Occipital lobe (tissue), 1 donor: ENCODE measurements at regions not wholly inside any gene's neighbourhood (a gene's known extent, or its start where the extent isn't known, plus 50 kb on each side); places are given as distances from the start of the nearest gene placed in this dataset.

Experiments used
- DNase-seq: peaks from one replicate; lab custom pipeline; 2025; lab: John Stamatoyannopoulos, UW

DNA sequence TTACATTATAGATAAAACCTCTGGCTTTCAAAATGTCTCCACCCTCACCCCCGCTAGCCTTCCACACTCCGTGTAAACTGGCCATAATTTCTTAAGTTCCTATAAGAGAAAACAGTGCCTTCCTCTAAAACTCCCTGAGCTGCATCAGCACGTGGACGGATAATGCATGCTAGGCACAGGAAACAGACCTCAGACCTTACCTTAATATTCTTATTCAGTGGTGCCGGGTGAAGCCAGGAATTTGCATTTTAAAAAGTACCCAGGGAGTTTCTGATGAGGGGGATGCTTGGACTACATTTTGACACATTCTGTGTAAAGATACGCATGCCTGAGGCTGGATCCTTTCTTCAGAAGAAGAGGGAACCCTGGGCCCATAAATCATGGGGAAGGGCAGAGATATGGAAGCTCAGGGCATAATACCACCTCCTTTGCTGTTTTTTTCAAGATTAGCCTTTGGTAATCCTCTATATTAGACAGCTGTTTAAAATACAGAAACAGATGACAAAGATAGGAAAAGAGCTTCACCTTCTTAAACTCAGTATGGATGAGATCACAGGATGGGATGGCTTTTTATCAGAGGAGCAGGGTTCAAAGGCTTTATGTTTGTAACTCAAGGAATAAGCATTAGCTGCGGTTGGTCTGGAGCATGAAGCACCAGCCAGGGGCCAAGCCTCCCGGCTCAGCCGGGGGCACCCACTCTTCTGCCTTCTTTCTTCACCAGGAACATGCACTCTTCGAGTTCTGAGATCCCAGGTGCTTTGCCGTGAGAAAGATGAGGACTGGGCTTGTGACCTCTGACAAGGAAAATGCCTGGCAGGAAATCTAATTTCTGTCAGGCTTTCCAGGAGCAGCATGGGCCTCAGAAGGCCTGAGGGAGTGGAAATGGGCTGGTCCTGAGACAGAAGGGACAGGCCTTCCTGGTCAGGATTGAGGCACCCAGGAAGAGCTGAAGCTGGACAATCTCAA lies 218.1 kb upstream of the SOX4 start:
- DNase-seq, result no peak

- no peak for DNase-seq
Measured at GRCh38 chr6:21377356-21377755, 216.2 kb upstream of the SOX4 start.

DNA sequence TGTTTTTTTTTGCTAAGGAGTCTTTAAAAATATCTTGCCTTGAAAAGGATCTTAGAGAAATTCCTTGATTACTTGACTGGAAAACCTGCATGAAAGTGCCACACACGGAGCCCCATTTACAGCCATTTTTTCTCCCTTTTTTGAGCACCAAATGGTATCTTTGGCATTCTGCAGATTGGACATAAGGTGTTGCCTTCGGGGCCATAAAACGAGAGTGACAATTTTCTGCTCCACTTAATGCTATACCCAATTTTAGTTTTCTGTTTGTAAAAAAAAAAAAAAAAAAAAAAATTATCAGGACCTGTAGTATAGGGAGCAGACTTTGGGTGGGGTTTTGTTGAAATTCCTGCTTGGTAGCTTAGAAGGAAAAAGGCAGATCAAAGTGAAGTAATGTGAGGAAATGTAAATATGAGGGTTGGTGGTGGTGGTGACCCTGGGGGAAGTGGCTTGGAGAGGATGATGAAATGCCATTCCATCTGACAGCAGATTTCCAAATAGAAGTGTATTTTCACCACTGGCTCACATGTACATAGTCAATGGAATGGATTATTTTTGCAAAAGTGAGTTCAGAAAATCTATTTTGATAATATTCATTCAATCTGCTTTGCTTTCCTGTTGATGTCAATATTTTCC lies 212.1 kb upstream of the SOX4 start:
- no peak for DNase-seq

GRCh38 chr6:21382821-21383449 lies 210.6 kb upstream of the SOX4 start:
- no peak for DNase-seq

DNA sequence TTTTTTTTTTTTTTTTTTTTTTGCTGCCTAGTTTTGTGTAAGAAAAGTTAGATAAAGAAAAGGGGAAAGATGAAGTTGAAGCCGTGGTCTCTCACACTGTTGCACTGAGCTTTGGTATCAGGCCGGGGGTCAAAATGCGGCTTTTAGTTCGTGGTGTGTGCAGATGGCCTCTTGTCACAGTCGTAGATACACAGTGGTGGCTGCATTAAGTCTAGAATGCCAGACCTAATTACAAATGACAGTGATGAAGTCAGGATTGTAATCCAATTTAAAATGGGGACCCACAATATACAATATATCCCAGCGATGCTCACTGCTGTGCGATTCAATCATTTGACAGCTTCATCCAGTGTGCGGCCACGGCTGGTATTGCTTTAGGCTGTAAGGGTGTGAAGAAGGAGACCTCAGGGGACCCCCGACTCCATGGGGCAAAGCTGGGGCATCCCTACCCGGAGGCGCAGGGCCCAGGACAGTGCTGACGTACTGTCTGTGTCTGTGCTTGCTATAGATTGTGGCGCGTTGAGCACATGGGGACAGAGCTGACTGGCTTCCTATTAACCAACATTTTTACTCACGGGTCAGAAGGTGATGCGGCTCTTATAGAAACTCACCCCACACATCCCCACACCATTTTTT lies 210.0 kb upstream of the SOX4 start:
- no peak for DNase-seq

GRCh38 chr6:21384216-21384615 lies 209.3 kb upstream of the SOX4 start:
- no peak for DNase-seq

DNA sequence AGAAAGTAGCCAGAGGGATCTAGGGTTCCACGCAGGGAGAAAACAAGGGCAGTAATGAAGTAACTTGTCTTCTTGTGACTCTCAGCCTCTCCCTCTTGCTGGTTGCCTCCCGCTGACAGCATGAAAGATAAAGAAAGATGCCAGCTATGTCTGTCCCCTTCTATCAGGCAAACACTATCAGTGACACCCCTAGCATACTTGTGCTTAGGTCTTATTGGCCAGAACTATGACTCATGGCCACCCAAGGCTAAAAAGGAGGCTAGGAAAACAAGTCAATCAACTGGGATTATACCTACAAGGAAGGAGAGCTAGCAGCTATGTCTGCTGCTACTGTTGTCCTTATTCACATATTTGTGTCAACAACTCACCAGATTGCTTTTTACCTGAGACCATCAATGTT lies 206.8 kb upstream of the SOX4 start:
- no peak for DNase-seq

GRCh38 chr6:21390532-21391213 lies 202.9 kb upstream of the SOX4 start:
- no peak for DNase-seq

DNA sequence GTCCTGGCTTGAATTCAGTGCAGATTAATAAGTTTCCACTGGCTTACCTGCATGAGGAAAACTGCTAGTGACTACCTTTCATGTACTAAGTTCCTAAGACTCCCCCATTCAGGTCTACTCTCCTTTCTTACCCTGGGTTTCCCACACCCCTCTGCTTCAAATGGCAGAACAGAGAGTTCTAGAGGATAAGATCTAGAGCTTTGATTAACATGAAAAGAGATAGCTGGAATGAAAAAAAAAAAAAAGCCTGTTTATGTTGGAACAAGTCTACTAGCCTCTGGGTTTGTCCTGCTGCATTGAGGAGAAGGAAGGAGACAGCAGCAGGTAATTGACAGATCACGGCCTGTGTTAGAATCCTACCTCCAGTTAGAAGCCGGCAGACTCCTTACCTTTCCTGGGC lies 201.4 kb upstream of the SOX4 start:
- no peak for DNase-seq

DNA sequence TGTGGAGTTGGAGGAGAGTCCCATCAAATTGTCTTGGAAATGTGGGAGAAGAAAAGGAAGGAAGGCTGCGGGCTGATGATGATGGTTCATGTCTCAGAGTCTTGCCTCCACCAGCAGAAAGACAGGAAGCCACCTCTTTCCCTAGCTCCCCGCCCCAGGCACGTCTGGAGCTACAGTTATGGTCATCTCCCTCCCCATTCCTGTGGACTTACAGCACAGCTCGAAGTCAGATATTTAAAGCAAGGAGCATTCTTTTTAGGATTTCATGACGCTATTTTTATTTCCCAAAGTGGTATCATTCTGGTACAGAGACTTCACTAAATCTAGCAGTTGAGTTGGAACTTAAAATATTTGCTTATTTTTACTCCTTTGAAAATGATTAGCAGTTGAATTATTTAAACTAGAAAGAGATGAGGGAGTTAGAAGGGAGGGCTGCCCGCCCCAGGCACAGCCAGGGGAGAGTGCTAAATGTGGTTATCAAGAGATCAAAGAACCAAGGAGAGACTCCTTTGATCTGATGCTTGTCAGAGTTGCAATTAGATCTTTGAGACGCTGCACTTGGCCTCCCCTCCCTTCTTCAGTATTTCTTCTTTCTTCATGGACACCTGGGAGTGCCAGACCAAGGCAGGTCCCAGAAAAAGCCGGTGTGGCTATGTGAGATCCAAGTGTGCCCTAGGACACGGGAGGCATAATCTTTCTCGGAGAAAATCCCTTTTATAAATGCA lies 199.9 kb upstream of the SOX4 start:
- no peak for DNase-seq

DNA sequence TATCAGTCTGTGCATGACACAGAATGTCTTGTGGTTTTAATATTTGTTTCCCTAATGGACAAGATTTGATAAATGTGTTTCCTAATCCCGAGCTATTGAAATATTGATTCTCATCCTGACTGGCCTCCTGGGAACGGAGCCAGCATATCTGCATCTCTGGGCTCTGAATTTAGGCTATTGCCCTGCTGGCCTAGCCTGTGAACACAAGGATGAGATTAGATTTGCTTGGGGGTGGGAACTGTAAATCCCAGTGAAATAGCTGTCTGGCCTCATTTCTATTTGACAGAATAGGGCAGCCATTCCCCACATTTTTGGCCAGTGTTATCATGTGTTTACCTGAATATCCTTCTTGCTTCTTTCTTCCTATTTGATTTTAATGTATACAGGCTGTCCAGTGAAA lies 198.4 kb upstream of the SOX4 start:
- DNase-seq, result no peak

DNA sequence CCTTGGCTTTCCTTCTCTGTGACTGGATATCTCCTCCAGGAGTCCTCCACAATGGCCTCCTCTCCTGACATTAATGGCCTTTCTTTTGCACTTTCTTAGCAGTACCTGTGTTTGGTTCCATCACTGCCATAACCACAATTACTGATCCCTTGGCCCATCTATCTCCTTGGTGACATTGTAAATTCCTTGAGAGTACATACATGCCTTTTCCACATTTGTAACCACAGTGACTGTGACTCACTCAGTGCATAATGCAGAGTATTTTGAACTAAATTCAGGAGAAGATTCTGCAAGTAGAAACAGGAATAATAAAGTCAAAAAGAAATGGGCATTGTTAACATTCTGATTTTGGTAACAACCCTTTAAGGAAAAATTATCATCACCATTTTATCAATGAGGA lies 197.2 kb upstream of the SOX4 start:
- DNase-seq, result no peak

- DNase-seq, result no peak
Measured at GRCh38 chr6:21398741-21399325, 194.7 kb upstream of the SOX4 start.

- DNase-seq, result no peak
Measured at GRCh38 chr6:21402368-21402767, 191.2 kb upstream of the SOX4 start.

- no peak for DNase-seq
Measured at GRCh38 chr6:21404577-21404976, 189.0 kb upstream of the SOX4 start.

- no peak for DNase-seq
Measured at GRCh38 chr6:21406316-21406715, 187.2 kb upstream of the SOX4 start.

- no peak for DNase-seq
Measured at GRCh38 chr6:21409231-21409630, 184.3 kb upstream of the SOX4 start.

GRCh38 chr6:21413428-21413827 lies 180.1 kb upstream of the SOX4 start:
- no peak for DNase-seq

DNA sequence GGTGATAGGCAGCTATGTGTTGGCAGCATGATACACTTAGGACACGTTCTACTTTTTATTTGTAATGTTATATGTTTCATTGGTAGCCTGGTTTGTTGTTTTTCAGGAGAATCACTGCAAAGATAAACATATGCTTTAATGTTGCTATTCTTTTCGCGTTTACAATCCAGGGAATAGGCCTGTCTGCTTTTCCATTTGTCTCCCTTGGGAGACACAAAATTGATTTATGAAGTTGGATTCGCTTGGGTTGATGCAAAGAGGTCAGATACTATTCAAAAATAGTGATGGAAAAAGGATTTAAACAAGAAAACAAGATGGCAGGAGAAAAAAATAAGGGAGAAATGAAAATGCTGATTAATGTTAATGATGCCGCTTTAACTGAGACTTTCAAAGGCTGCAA lies 179.5 kb upstream of the SOX4 start:
- DNase-seq, result no peak

GRCh38 chr6:21420146-21420878 lies 173.2 kb upstream of the SOX4 start:
- DNase-seq, result no peak
